ENCODE measurements at regions not wholly inside any gene's neighbourhood (a gene's known extent, or its start where the extent isn't known, plus 50 kb on each side); places are given as distances from the start of the nearest gene placed in this dataset.

DNA sequence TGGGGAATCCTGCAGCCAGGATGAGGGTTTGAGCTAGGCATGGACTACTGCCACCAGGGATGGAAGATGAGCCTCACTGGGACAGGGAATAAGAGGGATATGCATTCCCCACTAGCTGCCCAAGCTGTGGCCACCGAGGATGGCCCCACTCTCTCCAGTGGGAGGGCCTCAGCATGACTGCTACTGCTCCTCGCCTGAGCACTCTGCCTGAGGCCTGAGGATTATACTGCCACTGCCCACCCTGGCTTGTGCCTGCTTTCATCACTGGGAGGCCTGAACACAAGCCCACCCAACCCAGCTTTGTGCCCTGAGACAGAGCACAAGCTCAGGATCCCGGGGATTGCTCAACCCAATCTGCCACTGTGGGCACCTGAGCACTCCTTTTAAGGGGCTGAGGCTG is 425.6 kb downstream of the RASEF start:
- no peak for TF ChIP-seq FOSL1 (IDR thresholded peaks at IDR 0.05; ENCODE audit: low read depth)
- TF ChIP-seq POLR2A (IDR thresholded peaks at IDR 0.05; ENCODE audit: borderline replicate concordance, extremely low read depth, insufficient read depth, insufficient read length): no peak
- no peak for TF ChIP-seq POLR2AphosphoS5 (IDR thresholded peaks at IDR 0.05; ENCODE audit: low read depth, low read length)
- no peak for TF ChIP-seq SP1 (IDR thresholded peaks at IDR 0.05; ENCODE audit: low read depth)
- TF ChIP-seq, protein P1, sequence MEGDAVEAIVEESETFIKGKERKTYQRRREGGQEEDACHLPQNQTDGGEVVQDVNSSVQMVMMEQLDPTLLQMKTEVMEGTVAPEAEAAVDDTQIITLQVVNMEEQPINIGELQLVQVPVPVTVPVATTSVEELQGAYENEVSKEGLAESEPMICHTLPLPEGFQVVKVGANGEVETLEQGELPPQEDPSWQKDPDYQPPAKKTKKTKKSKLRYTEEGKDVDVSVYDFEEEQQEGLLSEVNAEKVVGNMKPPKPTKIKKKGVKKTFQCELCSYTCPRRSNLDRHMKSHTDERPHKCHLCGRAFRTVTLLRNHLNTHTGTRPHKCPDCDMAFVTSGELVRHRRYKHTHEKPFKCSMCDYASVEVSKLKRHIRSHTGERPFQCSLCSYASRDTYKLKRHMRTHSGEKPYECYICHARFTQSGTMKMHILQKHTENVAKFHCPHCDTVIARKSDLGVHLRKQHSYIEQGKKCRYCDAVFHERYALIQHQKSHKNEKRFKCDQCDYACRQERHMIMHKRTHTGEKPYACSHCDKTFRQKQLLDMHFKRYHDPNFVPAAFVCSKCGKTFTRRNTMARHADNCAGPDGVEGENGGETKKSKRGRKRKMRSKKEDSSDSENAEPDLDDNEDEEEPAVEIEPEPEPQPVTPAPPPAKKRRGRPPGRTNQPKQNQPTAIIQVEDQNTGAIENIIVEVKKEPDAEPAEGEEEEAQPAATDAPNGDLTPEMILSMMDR (IDR thresholded peaks at IDR 0.05 in 2 of 3, conservative IDR thresholded peaks at IDR 0.05 in 1 of 3; ENCODE audit: borderline replicate concordance in 1 of 3, insufficient read depth in 1 of 3, low read depth in 2 of 3, low read length in 2 of 3): no peak
- no peak for TF ChIP-seq EZH2 (IDR thresholded peaks at IDR 0.05)
- no peak for TF ChIP-seq TCF7L2 (IDR thresholded peaks at IDR 0.05; ENCODE audit: borderline replicate concordance, extremely low read depth, insufficient read depth, insufficient read length)
- TF ChIP-seq ATF3 (IDR thresholded peaks at IDR 0.05): no peak
- no peak for TF ChIP-seq ZFX (IDR thresholded peaks at IDR 0.05)
- TF ChIP-seq SIN3A (IDR thresholded peaks at IDR 0.05; ENCODE audit: low read depth): no peak
- TF ChIP-seq JUND (IDR thresholded peaks at IDR 0.05): no peak
- TF ChIP-seq YY1 (IDR thresholded peaks at IDR 0.05; ENCODE audit: extremely low read depth, insufficient replicate concordance, low read depth, low read length): no peak
- no peak for TF ChIP-seq EZH2phosphoT487 (IDR thresholded peaks at IDR 0.05; ENCODE audit: borderline replicate concordance)
- no peak for TF ChIP-seq ZNF274 (IDR thresholded peaks at IDR 0.05; ENCODE audit: low read depth, low read length)
